Spleen (tissue), 7 donors: ENCODE measurements at regions not wholly inside any gene's neighbourhood (a gene's known extent, or its start where the extent isn't known, plus 50 kb on each side); places are given as distances from the start of the nearest gene placed in this dataset.

Source experiments
- CTCF ChIP-seq, 11 experiments: fragments of 200-600 bp in 7 of 11; fragments of 450-650 bp in 4 of 11; sonication (generic) in 4 of 11; IDR thresholded peaks in 8 of 11; conservative IDR thresholded peaks in 3 of 11; 1 replicate in 7 of 11; 2 replicates in 4 of 11; pipeline versions ENCODE4 v1.4.0 to v1.8.0; 2016 to 2021; ENCODE audit warnings: antibody characterized with exemption in 11 of 11, inconsistent platforms in 4 of 11, mild to moderate bottlenecking in 1 of 11
- POLR2A ChIP-seq, 3 donors: fragments of 450-650 bp; IDR thresholded peaks; one replicate each; pipeline ENCODE4 v1.5.1; 2017; ENCODE audit warnings: antibody characterized with exemption in 3 of 3, mild to moderate bottlenecking in 1 of 3
- donor health status: DM: no; HTN: no; CAD: no; lungs with moderate emphysema.
- donor health status: DM: no; HTN: no; CAD: no.
- donor health status: DM: no; HTN: no; CAD: no.

- TF ChIP-seq CTCF (IDR thresholded peaks at IDR 0.05 in 8 of 11, conservative IDR thresholded peaks at IDR 0.05 in 3 of 11) (no peak), POLR2A (IDR thresholded peaks at IDR 0.05) (no peak)
These were observed 88.8 kb upstream of the GPC3 start for GRCh38 chrX:134074151-134074550.
